ENCODE measurements at regions not wholly inside any gene's neighbourhood (a gene's known extent, or its start where the extent isn't known, plus 50 kb on each side); places are given as distances from the start of the nearest gene placed in this dataset.

GRCh38 chr2:136204971-136205370 is 87.0 kb upstream of the CXCR4 start:
- no peak for DNase-seq (ENCODE audit: extremely low spot score)

GRCh38 chr2:136195226-136195625 is 77.3 kb upstream of the CXCR4 start:
- DNase-seq (ENCODE audit: extremely low spot score) = no peak
- ChIA-PET POLR2A (no interaction called here), CTCF (no interaction called here)
- TF ChIP-seq SUZ12 (IDR thresholded peaks at IDR 0.05) (no peak), LEF1 (IDR thresholded peaks at IDR 0.05; ENCODE audit: borderline replicate concordance) (no peak), TARDBP (IDR thresholded peaks at IDR 0.05) (no peak), ARNT (IDR thresholded peaks at IDR 0.05) (no peak)

More at GRCh38 chr2:136204971-136205370, 87.0 kb upstream of the CXCR4 start:
- ChIA-PET CTCF (no interaction called here), POLR2A (no interaction called here)
- no peak for TF ChIP-seq NFRKB (IDR thresholded peaks at IDR 0.05)
- no peak for TF ChIP-seq ELF4 (IDR thresholded peaks at IDR 0.05)
- no peak for TF ChIP-seq CTBP1 (IDR thresholded peaks at IDR 0.05; ENCODE audit: borderline replicate concordance)

GRCh38 chr2:136191041-136191440 is 73.1 kb upstream of the CXCR4 start:
- DNase-seq (ENCODE audit: extremely low spot score) = no peak
- ChIA-PET POLR2A (no interaction called here), CTCF (no interaction called here)
- TF ChIP-seq BHLHE40 (IDR thresholded peaks at IDR 0.05; ENCODE audit: borderline replicate concordance) = no peak
- TF ChIP-seq FOXK2 (IDR thresholded peaks at IDR 0.05) = no peak
- no peak for TF ChIP-seq SP1 (IDR thresholded peaks at IDR 0.05)
- no peak for TF ChIP-seq ARNT (IDR thresholded peaks at IDR 0.05)
- no peak for TF ChIP-seq FOXA1 (IDR thresholded peaks at IDR 0.05)
- TF ChIP-seq FOXM1 (IDR thresholded peaks at IDR 0.05; ENCODE audit: borderline replicate concordance) = no peak
- TF ChIP-seq LEF1 (IDR thresholded peaks at IDR 0.05; ENCODE audit: borderline replicate concordance) = no peak
- TF ChIP-seq PKNOX1 (IDR thresholded peaks at IDR 0.05) = no peak
- no peak for TF ChIP-seq NFRKB (IDR thresholded peaks at IDR 0.05)
- no peak for TF ChIP-seq TARDBP (IDR thresholded peaks at IDR 0.05)
- no peak for TF ChIP-seq HDGF (IDR thresholded peaks at IDR 0.05; ENCODE audit: borderline replicate concordance)
- no peak for TF ChIP-seq L3MBTL2 (conservative IDR thresholded peaks at IDR 0.05)

DNA sequence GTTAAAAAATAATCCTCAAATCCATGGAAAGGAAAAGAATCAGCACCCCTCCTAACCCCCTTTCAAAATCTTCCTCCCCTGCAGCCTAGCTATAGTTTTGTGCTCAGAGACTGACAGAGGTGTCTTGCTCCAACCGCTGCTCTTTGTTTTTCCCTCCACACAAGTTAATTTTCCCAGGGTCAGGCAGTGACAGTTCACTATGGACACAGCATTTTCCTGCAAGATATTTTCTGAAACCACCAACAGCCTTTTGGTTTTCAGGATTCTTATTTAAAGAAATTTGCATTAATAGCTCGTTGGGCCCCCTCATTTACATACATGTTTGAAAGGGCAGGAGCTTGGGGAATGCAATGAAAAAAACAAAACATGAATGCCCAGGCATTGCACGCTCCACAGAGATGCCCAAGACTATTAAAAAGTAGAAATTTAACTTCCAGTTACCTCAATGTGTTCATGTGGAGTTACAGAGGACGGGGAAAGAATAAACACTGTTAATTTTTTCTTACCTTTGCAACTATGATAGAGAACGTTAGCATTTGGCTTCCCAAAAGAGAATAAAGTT is 71.4 kb upstream of the CXCR4 start:
- ChIA-PET CTCF (no interaction called here), POLR2A (no interaction called here)
- DNase-seq (ENCODE audit: extremely low spot score) = no peak
- no peak for TF ChIP-seq NFRKB (IDR thresholded peaks at IDR 0.05)
- TF ChIP-seq SP1 (IDR thresholded peaks at IDR 0.05) = no peak
- TF ChIP-seq ELF4 (IDR thresholded peaks at IDR 0.05) = no peak
- TF ChIP-seq FOXK2 (IDR thresholded peaks at IDR 0.05) = no peak
- TF ChIP-seq SUZ12 (IDR thresholded peaks at IDR 0.05) = no peak
- no peak for TF ChIP-seq HDGF (IDR thresholded peaks at IDR 0.05; ENCODE audit: borderline replicate concordance)
- TF ChIP-seq TARDBP (IDR thresholded peaks at IDR 0.05) = no peak
- no peak for TF ChIP-seq L3MBTL2 (conservative IDR thresholded peaks at IDR 0.05)
- no peak for TF ChIP-seq CTBP1 (IDR thresholded peaks at IDR 0.05; ENCODE audit: borderline replicate concordance)
- no peak for TF ChIP-seq BHLHE40 (IDR thresholded peaks at IDR 0.05; ENCODE audit: borderline replicate concordance)
- no peak for TF ChIP-seq LEF1 (IDR thresholded peaks at IDR 0.05; ENCODE audit: borderline replicate concordance)
- TF ChIP-seq FOXM1 (IDR thresholded peaks at IDR 0.05; ENCODE audit: borderline replicate concordance) = no peak

DNA sequence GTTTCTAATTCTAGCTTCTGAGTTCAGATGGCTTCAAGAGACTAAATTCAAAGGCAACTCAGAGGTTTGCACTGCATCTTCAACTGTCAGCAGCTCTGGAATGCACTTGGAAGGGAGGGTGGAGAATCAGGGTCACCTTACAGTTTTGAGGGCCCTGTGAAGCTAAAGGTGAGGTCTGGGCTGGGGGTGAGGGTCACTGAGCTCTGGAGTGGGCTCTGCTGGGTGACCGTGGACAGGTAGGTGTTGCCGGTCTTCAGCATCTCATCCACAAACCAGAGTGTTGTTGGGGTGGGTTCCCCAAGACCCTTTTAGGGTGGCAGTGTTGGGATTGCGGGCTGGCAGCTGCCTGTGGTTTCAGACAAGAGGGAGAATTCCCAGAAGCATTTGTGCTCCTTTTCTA is 70.1 kb upstream of the CXCR4 start:
- ChIA-PET CTCF (no interaction called here), POLR2A (no interaction called here)
- TF ChIP-seq SUZ12 (IDR thresholded peaks at IDR 0.05) (no peak), FOXK2 (IDR thresholded peaks at IDR 0.05) (no peak), L3MBTL2 (conservative IDR thresholded peaks at IDR 0.05) (no peak), SP1 (IDR thresholded peaks at IDR 0.05) (no peak), FOXA1 (IDR thresholded peaks at IDR 0.05) (no peak)
- DNase-seq (ENCODE audit: extremely low spot score) = no peak

- DNase-seq (ENCODE audit: extremely low spot score) = no peak
- ChIA-PET POLR2A (no interaction called here), CTCF (no interaction called here)
- no peak for TF ChIP-seq TARDBP (IDR thresholded peaks at IDR 0.05)
- TF ChIP-seq PKNOX1 (IDR thresholded peaks at IDR 0.05) = no peak
- TF ChIP-seq ARNT (IDR thresholded peaks at IDR 0.05) = no peak
- TF ChIP-seq ELF4 (IDR thresholded peaks at IDR 0.05) = no peak
- TF ChIP-seq BHLHE40 (IDR thresholded peaks at IDR 0.05; ENCODE audit: borderline replicate concordance) = no peak
- TF ChIP-seq CTBP1 (IDR thresholded peaks at IDR 0.05; ENCODE audit: borderline replicate concordance) = no peak
- no peak for TF ChIP-seq ZNF384 (IDR thresholded peaks at IDR 0.05)
- TF ChIP-seq FOXA1 (IDR thresholded peaks at IDR 0.05) = no peak
- TF ChIP-seq L3MBTL2 (conservative IDR thresholded peaks at IDR 0.05) = no peak
- no peak for TF ChIP-seq HDGF (IDR thresholded peaks at IDR 0.05; ENCODE audit: borderline replicate concordance)
- no peak for TF ChIP-seq FOXK2 (IDR thresholded peaks at IDR 0.05)
- TF ChIP-seq FOXM1 (IDR thresholded peaks at IDR 0.05; ENCODE audit: borderline replicate concordance) = no peak
- TF ChIP-seq SP1 (IDR thresholded peaks at IDR 0.05) = no peak
- no peak for TF ChIP-seq SUZ12 (IDR thresholded peaks at IDR 0.05)
- no peak for TF ChIP-seq NFRKB (IDR thresholded peaks at IDR 0.05)
Observed at GRCh38 chr2:136185981-136186776, 68.2 kb upstream of the CXCR4 start.

- TF ChIP-seq L3MBTL2 (conservative IDR thresholded peaks at IDR 0.05) = no peak
- TF ChIP-seq CTBP1 (IDR thresholded peaks at IDR 0.05; ENCODE audit: borderline replicate concordance) = no peak
- TF ChIP-seq TARDBP (IDR thresholded peaks at IDR 0.05) = no peak
- no peak for TF ChIP-seq ARNT (IDR thresholded peaks at IDR 0.05)
- TF ChIP-seq SUZ12 (IDR thresholded peaks at IDR 0.05) = no peak
- TF ChIP-seq PKNOX1 (IDR thresholded peaks at IDR 0.05) = no peak
- no peak for TF ChIP-seq FOXM1 (IDR thresholded peaks at IDR 0.05; ENCODE audit: borderline replicate concordance)
- no peak for TF ChIP-seq NFRKB (IDR thresholded peaks at IDR 0.05)
- TF ChIP-seq ELF4 (IDR thresholded peaks at IDR 0.05) = no peak
- TF ChIP-seq HDGF (IDR thresholded peaks at IDR 0.05; ENCODE audit: borderline replicate concordance) = no peak
- ChIA-PET CTCF (no interaction called here), POLR2A (no interaction called here)
- no peak for DNase-seq (ENCODE audit: extremely low spot score)
Observed at GRCh38 chr2:136183097-136183496, 65.1 kb upstream of the CXCR4 start.

All from HEK293T (cell line).